Sigmoid colon (tissue), 4 donors: ENCODE measurements at regions not wholly inside any gene's neighbourhood (a gene's known extent, or its start where the extent isn't known, plus 50 kb on each side); places are given as distances from the start of the nearest gene placed in this dataset.

ENCODE experiments used
- CTCF ChIP-seq, 4 experiments: fragments of 450-650 bp in 3 of 4; fragments of 200-600 bp in 1 of 4; IDR thresholded peaks; one replicate each; pipeline ENCODE4 v1.5.1; 2016 to 2019; ENCODE audit warnings: antibody characterized with exemption in 4 of 4, mild to moderate bottlenecking in 3 of 4, moderate library complexity in 2 of 4
- POLR2A ChIP-seq, 2 donors: fragments of 450-650 bp; IDR thresholded peaks; one replicate each; pipeline ENCODE4 v1.6.1; 2016; ENCODE audit warnings: antibody characterized with exemption in 2 of 2, mild to moderate bottlenecking in 2 of 2, moderate library complexity in 2 of 2
- POLR2AphosphoS5 ChIP-seq, 4 donors: sonication (generic); formaldehyde crosslinking; IDR thresholded peaks; one replicate each; pipeline ENCODE4 v1.6.1; 2017; ENCODE audit warnings: antibody characterized with exemption in 4 of 4

- TF ChIP-seq CTCF (IDR thresholded peaks at IDR 0.05) (no peak), POLR2A (IDR thresholded peaks at IDR 0.05) (no peak), POLR2AphosphoS5 (IDR thresholded peaks at IDR 0.05) (no peak)
Measured at GRCh38 chr1:95183952-95184351, 50.1 kb upstream of the RWDD3 start.
